HepG2 (cell line): ENCODE measurements at regions not wholly inside any gene's neighbourhood (a gene's known extent, or its start where the extent isn't known, plus 50 kb on each side); places are given as distances from the start of the nearest gene placed in this dataset.

Experiments used
- ATAC-seq: fragments of 200-7000 bp; cut with Tn5 transposase; 3 replicates; pipeline ENCODE4 v1.9.1; 2020; ENCODE audit warnings: mild to moderate bottlenecking, moderate library complexity
- BruUV-seq: library from RNA; stranded (reverse); fragments of 400-500 nt; replicated peaks from 2 replicates; lab custom pipeline; 2021; lab: Mats Ljungman, UMichigan
- CTCF ChIA-PET: fragments of 300-600 bp; formaldehyde crosslinking; extraction: SDS; loops from one replicate; lab custom pipeline; 2021; ENCODE audit warnings: low total read pairs, inconsistent platforms, low intra/inter-chr PET ratio; lab: Yijun Ruan, JAX
- POLR2A ChIA-PET: fragments of 350-600 bp; sonication (Branson Sonifier 250); formaldehyde crosslinking; loops from one replicate; lab custom pipeline; 2020; ENCODE audit warnings: antibody characterized with exemption, inconsistent platforms; lab: Yijun Ruan, JAX
- DNase-seq: peaks from one replicate; pipeline ENCODE4 v3.0.0-alpha.2; 2015; ENCODE audit warnings: low spot score
- FAIRE-seq: peaks from 3 replicates; lab custom pipeline; 2011; peaks lifted over from hg19 to GRCh38; lab: Jason Lieb, UNC
- H2AFZ ChIP-seq: one replicate; pipeline ENCODE4 v1.6.1; 2011; ENCODE audit warnings: low read length, inconsistent platforms
- H3K27ac ChIP-seq: fragments of 300-600 bp; 3 replicates; pipeline ENCODE4 v1.8.0; 2011; ENCODE audit warnings: mixed run types, mild to moderate bottlenecking, mixed read lengths, low read length, inconsistent platforms; ENCODE audit not compliant: insufficient read depth; ENCODE audit errors: extremely low read length
- H3K27me3 ChIP-seq, 2 experiments: fragments of 200-600 bp in 1 of 2; 2 replicates in 1 of 2; 3 replicates in 1 of 2; pipeline versions ENCODE4 v1.6.0 to v1.8.0; 2011; ENCODE audit warnings: low read length in 2 of 2, mild to moderate bottlenecking in 2 of 2, moderate library complexity in 2 of 2, inconsistent platforms in 1 of 2; ENCODE audit not compliant: insufficient read depth in 2 of 2, control insufficient read depth in 1 of 2
- H3K36me3 ChIP-seq, 2 experiments: fragments of 200-600 bp in 1 of 2; replicated peaks in 1 of 2; 2 replicates in 1 of 2; 3 replicates in 1 of 2; pipeline versions ENCODE4 v1.5.1 to v1.8.0; 2011; ENCODE audit warnings: low read length in 2 of 2, inconsistent platforms in 1 of 2; ENCODE audit not compliant: insufficient read depth in 2 of 2, control insufficient read depth in 1 of 2
- H3K4me1 ChIP-seq: 2 replicates; pipeline ENCODE4 v1.5.1; 2012; ENCODE audit warnings: low read length, inconsistent platforms; ENCODE audit not compliant: insufficient read depth
- H3K4me2 ChIP-seq: 2 replicates; pipeline ENCODE4 v1.6.0; 2011; ENCODE audit warnings: low read depth, low read length, inconsistent platforms
- H3K4me3 ChIP-seq, 3 experiments: fragments of 200-600 bp in 1 of 3; sonication (generic), shearing (Covaris generic) in 1 of 3; replicated peaks in 1 of 3; 2 replicates each; pipeline ENCODE4 v1.5.1; 2011 to 2016; ENCODE audit warnings: low read length in 3 of 3, inconsistent platforms in 2 of 3, low read depth in 2 of 3, mild to moderate bottlenecking in 2 of 3, control low read depth in 1 of 3, mixed read lengths in 1 of 3; ENCODE audit not compliant: insufficient read depth in 1 of 3
- H3K79me2 ChIP-seq: one replicate; pipeline ENCODE4 v1.6.1; 2011; ENCODE audit warnings: low read length, inconsistent platforms; ENCODE audit not compliant: insufficient read depth
- H3K9ac ChIP-seq: 2 replicates; pipeline ENCODE4 v1.6.0; 2011; ENCODE audit warnings: mild to moderate bottlenecking, low read depth, low read length, inconsistent platforms; ENCODE audit not compliant: insufficient read depth
- H3K9me3 ChIP-seq: 2 replicates; pipeline ENCODE4 v1.5.1; 2012; ENCODE audit warnings: mild to moderate bottlenecking, low read length
- H4K20me1 ChIP-seq: 2 replicates; pipeline ENCODE4 v1.6.0; 2011; ENCODE audit warnings: inconsistent platforms, mild to moderate bottlenecking, low read length, moderate library complexity; ENCODE audit not compliant: insufficient read depth
- CBX1 ChIP-seq: IDR thresholded peaks from one replicate; pipeline ENCODE4 v1.6.1; 2016; ENCODE audit warnings: antibody characterized with exemption, low read depth
- CEBPB ChIP-seq: IDR thresholded peaks from 2 replicates; pipeline ENCODE4 v1.6.1; 2011; ENCODE audit warnings: low read depth, low read length, improper control_type of control experiment, borderline replicate concordance
- GATAD1 ChIP-seq: IDR thresholded peaks from 2 replicates; pipeline ENCODE4 v1.6.1; 2016; ENCODE audit warnings: missing genetic modification reagents, missing compliant biosample characterization
- MZF1 ChIP-seq: sonication (generic); formaldehyde crosslinking; IDR thresholded peaks from 2 replicates; pipeline ENCODE4 v1.8.1; 2023; ENCODE audit warnings: mild to moderate bottlenecking, missing genetic modification reagents, borderline replicate concordance
- NFYC ChIP-seq: IDR thresholded peaks from 2 replicates; pipeline ENCODE4 v1.6.1; 2016; ENCODE audit warnings: missing genetic modification reagents, missing compliant biosample characterization
- SAP130 ChIP-seq: IDR thresholded peaks from 2 replicates; pipeline ENCODE4 v1.6.1; 2016; ENCODE audit warnings: low read depth
- ZNF282 ChIP-seq: fragments of 450-650 bp; IDR thresholded peaks from 2 replicates; pipeline ENCODE4 v1.6.1; 2018; ENCODE audit not compliant: partially characterized antibody
- ZNF589 ChIP-seq: sonication (generic); formaldehyde crosslinking; conservative IDR thresholded peaks from 2 replicates; pipeline ENCODE4 v1.8.0; 2022; ENCODE audit warnings: mild to moderate bottlenecking, moderate library complexity, missing genetic modification reagents
- ZNF598 ChIP-seq: sonication (generic); formaldehyde crosslinking; IDR thresholded peaks from 2 replicates; pipeline ENCODE4 v1.5.1; 2020; ENCODE audit warnings: mild to moderate bottlenecking, missing genetic modification reagents, borderline replicate concordance
- WGBS: methylation state at CpG from one replicate; pipeline ENCODE4 v1.1.6; 2017; ENCODE audit warnings: low lambda C conversion rate; 5-methylcytosine and 5-hydroxymethylcytosine counted together
- in situ Hi-C: cut with HindIII; loops from 2 replicates; pipeline ENCODE4 v1.10.0; 2017; ENCODE audit warnings: low pct_unique_long_range_greater_than_20kb; ENCODE audit not compliant: extremely low pct_ligation_motif_present
- intact Hi-C: fragments of 100-400 bp; cut with micrococcal nuclease; formaldehyde crosslinking; loops from one replicate; pipeline ENCODE4 v1.10.0; 2022; ENCODE audit not compliant: unreplicated experiment
- TF ChIP-seq, protein P1 (sequence below): sonication (generic); formaldehyde crosslinking; IDR thresholded peaks from 2 replicates; pipeline ENCODE4 v1.4.0; 2020; ENCODE audit warnings: mild to moderate bottlenecking, missing genetic modification reagents
- TF ChIP-seq, protein P2 (sequence below): sonication (generic); formaldehyde crosslinking; IDR thresholded peaks from 2 replicates; pipeline ENCODE4 v1.5.1; 2020; ENCODE audit warnings: missing genetic modification reagents, mild to moderate bottlenecking, borderline replicate concordance
- TF ChIP-seq, protein P3 (sequence below): IDR thresholded peaks from 2 replicates; pipeline ENCODE4 v1.6.1; 2016; ENCODE audit warnings: missing compliant biosample characterization, missing genetic modification reagents, borderline replicate concordance
- TF ChIP-seq, protein P4 (sequence below): sonication (generic); formaldehyde crosslinking; IDR thresholded peaks from 2 replicates; pipeline ENCODE4 v1.5.0; 2020; ENCODE audit warnings: mild to moderate bottlenecking, missing genetic modification reagents
- TF ChIP-seq, protein P5 (sequence below): sonication (generic); formaldehyde crosslinking; IDR thresholded peaks from 2 replicates; pipeline ENCODE4 v1.4.0; 2020; ENCODE audit warnings: missing genetic modification reagents, borderline replicate concordance

DNA sequence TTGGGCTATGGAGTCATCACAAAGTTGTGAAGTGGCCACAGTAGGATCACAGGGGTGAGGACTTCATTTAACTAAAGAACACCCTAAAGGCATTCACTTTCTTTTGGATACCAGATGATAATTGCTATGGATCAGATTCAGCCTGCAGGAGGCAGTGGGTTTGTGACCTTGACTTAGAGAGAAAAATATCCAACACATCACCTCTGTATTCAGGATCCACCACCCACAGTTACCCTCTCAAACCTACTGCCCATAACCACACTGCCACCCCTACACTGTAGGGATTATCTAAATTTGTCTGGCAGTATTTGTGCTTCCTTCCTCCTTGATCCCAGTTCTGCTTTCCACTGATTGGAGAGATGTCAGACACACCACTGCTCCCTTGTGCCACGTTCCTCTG, 269.4 kb downstream of the MYCN start:
- CTCF ChIA-PET: no interaction called here
- BruUV-seq: no TSS peak

More for the DNA sequence above, 269.4 kb downstream of the MYCN start:
- Histone ChIP-seq H3K79me2 (no peaks in the 10 kb centered on the region), H3K27me3 (no peaks in the 10 kb centered on the region), H4K20me1 (no peaks in the 10 kb centered on the region), H3K36me3 (no peaks in the 10 kb centered on the region), H2AFZ (no peak overlapping the region), H3K4me2 (no peak overlapping the region), H3K9me3 (no peaks in the 10 kb centered on the region), H3K9ac (no peak overlapping the region), H3K27ac (no peak overlapping the region), H3K4me1 (no peaks in the 10 kb centered on the region), H3K4me3 (no peak overlapping the region)
- ATAC-seq: no peak
- POLR2A ChIA-PET: no interaction called here
- FAIRE-seq: no peak
- TF ChIP-seq NFYC (CRISPR knock-in tag) (no peak), SAP130 (CRISPR knock-in tag) (no peak), MZF1 (CRISPR knock-in tag) (no peak), CBX1 (no peak), CEBPB (no peak), GATAD1 (CRISPR knock-in tag) (no peak), ZNF589 (CRISPR knock-in tag) (no peak), ZNF598 (CRISPR knock-in tag) (no peak), ZNF282 (no peak)
- TF ChIP-seq, protein P1, sequence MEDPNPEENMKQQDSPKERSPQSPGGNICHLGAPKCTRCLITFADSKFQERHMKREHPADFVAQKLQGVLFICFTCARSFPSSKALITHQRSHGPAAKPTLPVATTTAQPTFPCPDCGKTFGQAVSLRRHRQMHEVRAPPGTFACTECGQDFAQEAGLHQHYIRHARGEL (CRISPR knock-in tag): no peak
- TF ChIP-seq, protein P2, sequence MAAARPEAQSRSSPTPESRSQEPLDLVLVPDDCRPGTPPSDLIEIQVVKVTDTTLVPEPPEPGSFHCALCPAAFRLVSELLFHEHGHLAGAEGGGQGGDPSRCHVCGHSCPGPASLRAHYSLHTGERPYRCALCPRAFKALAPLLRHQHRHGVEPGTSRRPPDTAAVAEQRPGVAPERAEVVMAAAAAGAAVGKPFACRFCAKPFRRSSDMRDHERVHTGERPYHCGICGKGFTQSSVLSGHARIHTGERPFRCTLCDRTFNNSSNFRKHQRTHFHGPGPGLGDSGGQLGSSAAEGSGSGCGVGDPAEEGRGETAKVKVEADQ: no peak
- TF ChIP-seq, protein P3, sequence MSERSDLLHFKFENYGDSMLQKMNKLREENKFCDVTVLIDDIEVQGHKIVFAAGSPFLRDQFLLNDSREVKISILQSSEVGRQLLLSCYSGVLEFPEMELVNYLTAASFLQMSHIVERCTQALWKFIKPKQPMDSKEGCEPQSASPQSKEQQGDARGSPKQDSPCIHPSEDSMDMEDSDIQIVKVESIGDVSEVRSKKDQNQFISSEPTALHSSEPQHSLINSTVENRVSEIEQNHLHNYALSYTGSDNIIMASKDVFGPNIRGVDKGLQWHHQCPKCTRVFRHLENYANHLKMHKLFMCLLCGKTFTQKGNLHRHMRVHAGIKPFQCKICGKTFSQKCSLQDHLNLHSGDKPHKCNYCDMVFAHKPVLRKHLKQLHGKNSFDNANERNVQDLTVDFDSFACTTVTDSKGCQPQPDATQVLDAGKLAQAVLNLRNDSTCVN (CRISPR knock-in tag): no peak
- TF ChIP-seq, protein P4, sequence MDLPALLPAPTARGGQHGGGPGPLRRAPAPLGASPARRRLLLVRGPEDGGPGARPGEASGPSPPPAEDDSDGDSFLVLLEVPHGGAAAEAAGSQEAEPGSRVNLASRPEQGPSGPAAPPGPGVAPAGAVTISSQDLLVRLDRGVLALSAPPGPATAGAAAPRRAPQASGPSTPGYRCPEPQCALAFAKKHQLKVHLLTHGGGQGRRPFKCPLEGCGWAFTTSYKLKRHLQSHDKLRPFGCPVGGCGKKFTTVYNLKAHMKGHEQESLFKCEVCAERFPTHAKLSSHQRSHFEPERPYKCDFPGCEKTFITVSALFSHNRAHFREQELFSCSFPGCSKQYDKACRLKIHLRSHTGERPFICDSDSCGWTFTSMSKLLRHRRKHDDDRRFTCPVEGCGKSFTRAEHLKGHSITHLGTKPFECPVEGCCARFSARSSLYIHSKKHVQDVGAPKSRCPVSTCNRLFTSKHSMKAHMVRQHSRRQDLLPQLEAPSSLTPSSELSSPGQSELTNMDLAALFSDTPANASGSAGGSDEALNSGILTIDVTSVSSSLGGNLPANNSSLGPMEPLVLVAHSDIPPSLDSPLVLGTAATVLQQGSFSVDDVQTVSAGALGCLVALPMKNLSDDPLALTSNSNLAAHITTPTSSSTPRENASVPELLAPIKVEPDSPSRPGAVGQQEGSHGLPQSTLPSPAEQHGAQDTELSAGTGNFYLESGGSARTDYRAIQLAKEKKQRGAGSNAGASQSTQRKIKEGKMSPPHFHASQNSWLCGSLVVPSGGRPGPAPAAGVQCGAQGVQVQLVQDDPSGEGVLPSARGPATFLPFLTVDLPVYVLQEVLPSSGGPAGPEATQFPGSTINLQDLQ: no peak
- TF ChIP-seq, protein P5, sequence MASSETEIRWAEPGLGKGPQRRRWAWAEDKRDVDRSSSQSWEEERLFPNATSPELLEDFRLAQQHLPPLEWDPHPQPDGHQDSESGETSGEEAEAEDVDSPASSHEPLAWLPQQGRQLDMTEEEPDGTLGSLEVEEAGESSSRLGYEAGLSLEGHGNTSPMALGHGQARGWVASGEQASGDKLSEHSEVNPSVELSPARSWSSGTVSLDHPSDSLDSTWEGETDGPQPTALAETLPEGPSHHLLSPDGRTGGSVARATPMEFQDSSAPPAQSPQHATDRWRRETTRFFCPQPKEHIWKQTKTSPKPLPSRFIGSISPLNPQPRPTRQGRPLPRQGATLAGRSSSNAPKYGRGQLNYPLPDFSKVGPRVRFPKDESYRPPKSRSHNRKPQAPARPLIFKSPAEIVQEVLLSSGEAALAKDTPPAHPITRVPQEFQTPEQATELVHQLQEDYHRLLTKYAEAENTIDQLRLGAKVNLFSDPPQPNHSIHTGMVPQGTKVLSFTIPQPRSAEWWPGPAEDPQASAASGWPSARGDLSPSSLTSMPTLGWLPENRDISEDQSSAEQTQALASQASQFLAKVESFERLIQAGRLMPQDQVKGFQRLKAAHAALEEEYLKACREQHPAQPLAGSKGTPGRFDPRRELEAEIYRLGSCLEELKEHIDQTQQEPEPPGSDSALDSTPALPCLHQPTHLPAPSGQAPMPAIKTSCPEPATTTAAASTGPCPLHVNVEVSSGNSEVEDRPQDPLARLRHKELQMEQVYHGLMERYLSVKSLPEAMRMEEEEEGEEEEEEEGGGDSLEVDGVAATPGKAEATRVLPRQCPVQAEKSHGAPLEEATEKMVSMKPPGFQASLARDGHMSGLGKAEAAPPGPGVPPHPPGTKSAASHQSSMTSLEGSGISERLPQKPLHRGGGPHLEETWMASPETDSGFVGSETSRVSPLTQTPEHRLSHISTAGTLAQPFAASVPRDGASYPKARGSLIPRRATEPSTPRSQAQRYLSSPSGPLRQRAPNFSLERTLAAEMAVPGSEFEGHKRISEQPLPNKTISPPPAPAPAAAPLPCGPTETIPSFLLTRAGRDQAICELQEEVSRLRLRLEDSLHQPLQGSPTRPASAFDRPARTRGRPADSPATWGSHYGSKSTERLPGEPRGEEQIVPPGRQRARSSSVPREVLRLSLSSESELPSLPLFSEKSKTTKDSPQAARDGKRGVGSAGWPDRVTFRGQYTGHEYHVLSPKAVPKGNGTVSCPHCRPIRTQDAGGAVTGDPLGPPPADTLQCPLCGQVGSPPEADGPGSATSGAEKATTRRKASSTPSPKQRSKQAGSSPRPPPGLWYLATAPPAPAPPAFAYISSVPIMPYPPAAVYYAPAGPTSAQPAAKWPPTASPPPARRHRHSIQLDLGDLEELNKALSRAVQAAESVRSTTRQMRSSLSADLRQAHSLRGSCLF: no peak
- DNase-seq: no peak
- WGBS: 0% methylated on average over 1 of the region's 1 CpG
- in situ Hi-C loops: no loop called here
- intact Hi-C loops: loop anchor here (10.0 kb wide), 2 partner anchors 135 to 175 kb away; no protein-coding TSS in a partner anchor
